ENCODE measurements at regions not wholly inside any gene's neighbourhood (a gene's known extent, or its start where the extent isn't known, plus 50 kb on each side); places are given as distances from the start of the nearest gene placed in this dataset.

DNA sequence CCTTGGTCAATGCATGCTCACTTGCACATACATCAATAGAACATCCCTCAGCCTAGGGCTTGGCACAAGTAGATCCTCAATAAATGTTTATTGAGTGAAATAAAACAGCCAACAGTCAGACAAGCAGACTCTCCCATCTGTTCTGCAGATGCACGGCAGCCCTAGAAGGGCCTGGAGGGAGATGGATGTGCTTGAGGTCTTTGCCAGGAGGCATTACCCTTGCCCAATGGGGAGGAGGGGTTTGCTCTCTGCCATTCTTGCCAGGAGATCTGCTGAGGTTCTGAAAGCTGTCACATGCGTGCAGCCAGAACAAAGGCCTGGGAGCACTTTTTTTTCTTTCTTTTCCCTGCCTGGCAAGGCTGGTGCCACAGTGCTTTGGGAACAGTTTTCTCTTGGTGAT, 349.3 kb upstream of the THRB start:
- DNase-seq (ENCODE audit: low read depth), result no peak

- DNase-seq (ENCODE audit: low read depth), result no peak
Observed at GRCh38 chr3:24845524-24846155, 351.0 kb upstream of the THRB start.

GRCh38 chr3:24846286-24846860, 351.7 kb upstream of the THRB start:
- no peak for DNase-seq (ENCODE audit: low read depth)

GRCh38 chr3:24850245-24850644, 355.6 kb upstream of the THRB start:
- no peak for DNase-seq (ENCODE audit: low read depth)

GRCh38 chr3:24853685-24854490, 359.2 kb upstream of the THRB start:
- DNase-seq (ENCODE audit: low read depth), result no peak

GRCh38 chr3:24854748-24855147, 360.1 kb upstream of the THRB start:
- no peak for DNase-seq (ENCODE audit: low read depth)

DNA sequence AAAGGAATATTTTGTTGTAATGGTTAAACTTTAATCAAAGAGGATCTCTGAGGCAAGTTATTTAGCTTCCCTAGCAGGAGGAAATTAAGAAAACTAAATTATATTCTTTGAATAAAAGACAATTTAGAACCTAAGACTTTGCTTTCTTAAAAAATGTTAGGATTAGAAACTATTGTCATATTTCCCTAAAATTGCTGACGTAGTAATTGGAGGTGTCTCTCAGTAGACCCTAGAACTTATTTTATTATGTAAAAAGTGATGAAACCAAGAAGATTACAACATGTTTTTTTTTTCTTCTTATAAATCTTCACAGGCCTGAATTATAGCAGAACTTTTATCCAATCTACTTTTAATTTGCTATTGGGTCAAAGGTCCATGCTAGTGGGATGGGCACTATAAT, 363.3 kb upstream of the THRB start:
- DNase-seq (ENCODE audit: low read depth), result no peak

- DNase-seq (ENCODE audit: low read depth), result no peak
Observed at GRCh38 chr3:24863215-24863614, 368.6 kb upstream of the THRB start.

- DNase-seq (ENCODE audit: low read depth), result no peak
Observed at GRCh38 chr3:24867783-24868182, 373.1 kb upstream of the THRB start.

- DNase-seq (ENCODE audit: low read depth), result no peak
Observed at GRCh38 chr3:24881239-24881638, 386.6 kb upstream of the THRB start.

DNA sequence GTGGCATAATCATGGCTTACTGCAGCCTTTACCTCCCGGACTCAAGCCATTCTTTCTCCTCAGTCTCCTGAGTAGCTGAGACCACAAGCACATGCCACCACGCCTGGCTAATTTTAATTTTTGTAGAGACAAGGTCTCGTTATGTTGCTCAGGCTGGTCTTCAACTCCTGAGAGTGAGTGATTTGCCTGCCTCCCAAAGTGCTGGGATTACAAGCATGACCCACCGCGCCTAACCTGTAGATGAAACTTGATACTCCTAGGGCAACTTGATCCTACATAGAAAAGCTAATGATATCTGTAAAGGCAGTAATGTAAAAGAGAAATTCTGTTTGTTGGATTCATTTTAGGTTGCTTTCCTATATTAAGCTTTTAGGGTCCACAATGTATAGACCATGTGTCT, 391.9 kb upstream of the THRB start:
- no peak for DNase-seq (ENCODE audit: low read depth)

GRCh38 chr3:24890012-24890411, 395.4 kb upstream of the THRB start:
- no peak for DNase-seq (ENCODE audit: low read depth)

DNA sequence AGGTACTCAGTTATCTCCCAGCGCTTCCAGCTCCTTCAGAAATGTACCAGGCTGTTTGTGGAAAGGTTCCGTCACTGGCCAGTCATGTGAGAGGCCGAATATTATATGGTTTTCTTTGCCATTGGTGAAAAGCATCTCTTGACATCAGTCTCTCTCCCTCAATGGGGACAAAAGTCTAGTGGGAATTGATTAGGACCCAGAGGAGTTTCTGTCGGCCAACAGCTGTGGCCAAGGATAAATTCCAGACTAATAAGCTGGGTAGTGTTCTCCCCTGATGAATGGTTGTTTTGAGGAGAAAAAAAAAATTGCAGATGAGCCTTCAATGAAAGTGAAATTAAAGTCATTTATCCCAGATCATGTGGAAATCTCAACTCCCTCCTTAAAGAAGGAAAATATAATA, 404.7 kb upstream of the THRB start:
- DNase-seq (ENCODE audit: low read depth), result no peak

- no peak for DNase-seq (ENCODE audit: low read depth)
Observed at GRCh38 chr3:24899901-24900603, 405.4 kb upstream of the THRB start.

DNA sequence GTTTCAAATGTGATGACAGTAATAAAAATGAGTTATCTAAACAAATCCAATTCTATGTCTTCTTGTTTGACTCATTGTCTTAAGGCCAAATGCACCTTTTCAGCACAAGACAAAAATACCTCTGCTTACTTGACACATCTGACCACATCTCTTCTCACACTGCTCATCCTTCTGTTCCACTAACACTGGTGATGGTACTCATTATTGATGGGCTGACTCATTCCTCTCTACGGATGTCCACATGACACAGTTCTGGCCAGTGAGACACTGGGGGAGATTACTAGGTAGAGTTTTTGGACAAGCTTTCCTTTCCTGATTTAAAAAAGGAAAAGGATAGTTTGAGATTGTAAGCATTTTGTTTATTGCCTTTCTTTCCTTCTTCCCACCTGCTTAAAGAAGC, 410.6 kb upstream of the THRB start:
- DNase-seq (ENCODE audit: low read depth), result no peak

DNA sequence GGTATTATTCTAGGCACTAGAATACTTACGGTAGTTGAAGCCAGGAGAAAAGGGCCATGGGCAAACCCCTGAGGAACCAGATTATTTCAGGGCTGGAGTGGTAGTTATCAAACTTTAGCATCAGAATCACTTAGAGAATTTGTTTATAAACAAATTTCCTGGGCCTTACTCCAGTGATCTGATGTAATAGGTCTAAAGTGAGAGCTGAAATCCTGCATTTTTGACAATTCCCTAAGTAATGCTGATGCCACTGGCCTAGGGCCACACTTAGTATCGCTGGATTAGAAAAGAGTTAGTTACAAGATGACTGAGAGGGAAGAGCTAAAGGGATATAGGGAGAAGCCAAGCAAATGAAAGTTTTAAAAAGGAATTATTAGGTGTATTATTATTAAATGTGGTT, 412.5 kb upstream of the THRB start:
- no peak for DNase-seq (ENCODE audit: low read depth)

GRCh38 chr3:24911076-24911475, 416.4 kb upstream of the THRB start:
- DNase-seq (ENCODE audit: low read depth), result no peak

- DNase-seq (ENCODE audit: low read depth), result no peak
Observed at GRCh38 chr3:24915639-24916038, 421.0 kb upstream of the THRB start.

DNA sequence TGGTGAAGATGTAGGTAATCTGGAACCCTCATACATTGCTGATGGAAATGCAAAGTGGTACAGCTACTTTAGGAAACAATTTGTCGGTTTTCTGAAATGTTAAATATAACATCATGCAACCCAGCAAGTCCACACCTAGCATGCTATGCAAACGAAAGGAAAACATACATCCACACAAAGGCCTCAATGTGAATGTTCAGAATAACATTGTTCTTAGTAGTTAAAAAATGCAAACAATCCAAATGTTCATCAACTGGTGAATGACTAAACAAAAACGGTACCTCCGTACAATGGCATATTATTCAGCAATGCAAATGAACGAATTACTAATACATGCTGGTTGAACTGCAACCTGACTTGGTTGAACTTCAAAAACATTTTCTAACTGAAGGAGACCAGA, 423.3 kb upstream of the THRB start:
- no peak for DNase-seq (ENCODE audit: low read depth)

DNA sequence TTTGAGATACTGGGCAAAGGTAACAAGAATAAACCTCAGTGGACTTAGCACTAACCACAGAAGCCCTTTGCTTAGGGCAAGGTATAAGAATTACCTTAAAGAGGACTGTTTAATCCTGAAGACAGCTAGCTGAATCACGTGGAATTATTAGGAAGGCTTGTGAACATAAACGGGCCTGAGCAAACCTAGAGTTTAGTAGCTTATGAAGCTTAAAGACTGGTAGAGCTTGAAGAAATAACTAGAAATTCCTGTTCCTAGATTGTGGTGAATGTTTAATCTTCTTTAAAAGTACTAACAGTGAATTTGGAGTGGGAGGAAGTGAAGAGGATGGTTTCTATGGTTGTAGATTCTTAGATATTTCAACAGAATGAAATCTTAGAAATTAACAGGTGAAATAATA, 428.9 kb upstream of the THRB start:
- no peak for DNase-seq (ENCODE audit: low read depth)

DNA sequence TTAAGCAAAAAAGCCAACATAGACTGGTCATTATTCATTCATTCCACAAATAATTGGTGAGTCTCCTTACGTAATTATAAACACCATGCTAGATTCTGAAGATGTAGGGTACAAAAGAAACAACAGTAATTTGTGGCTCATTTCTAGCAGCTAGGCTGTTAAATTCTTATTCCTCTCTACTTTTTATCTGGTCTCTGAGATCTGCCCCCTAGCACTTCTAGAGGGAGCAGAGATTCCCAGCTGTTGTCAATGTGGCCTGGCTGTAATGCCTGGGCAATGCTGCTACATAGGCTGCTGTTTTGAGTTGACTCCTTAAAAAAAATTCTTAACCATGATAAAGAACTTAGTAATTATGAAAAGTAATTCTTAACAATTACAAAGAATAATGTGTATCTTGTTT, 434.9 kb upstream of the THRB start:
- no peak for DNase-seq (ENCODE audit: low read depth)

DNA sequence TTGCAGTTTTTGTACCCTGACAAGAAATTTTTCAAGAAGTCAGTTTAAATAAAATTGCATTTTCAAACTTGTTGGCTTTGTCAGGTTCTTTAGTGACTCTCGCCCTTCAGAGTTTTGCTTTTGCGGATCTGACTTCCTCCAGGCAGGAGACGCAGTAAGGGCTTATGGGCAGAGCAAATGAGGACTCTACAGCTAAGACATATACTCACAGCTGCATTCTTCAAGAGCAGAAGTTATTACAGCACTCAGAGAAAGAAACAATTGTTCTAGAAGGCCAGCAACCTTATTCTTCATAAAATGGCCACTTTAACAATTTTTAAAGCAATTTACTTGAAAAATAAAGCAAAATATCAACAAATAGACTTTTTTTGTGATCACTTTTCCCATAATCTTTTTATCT, 438.8 kb upstream of the THRB start:
- no peak for DNase-seq (ENCODE audit: low read depth)

DNA sequence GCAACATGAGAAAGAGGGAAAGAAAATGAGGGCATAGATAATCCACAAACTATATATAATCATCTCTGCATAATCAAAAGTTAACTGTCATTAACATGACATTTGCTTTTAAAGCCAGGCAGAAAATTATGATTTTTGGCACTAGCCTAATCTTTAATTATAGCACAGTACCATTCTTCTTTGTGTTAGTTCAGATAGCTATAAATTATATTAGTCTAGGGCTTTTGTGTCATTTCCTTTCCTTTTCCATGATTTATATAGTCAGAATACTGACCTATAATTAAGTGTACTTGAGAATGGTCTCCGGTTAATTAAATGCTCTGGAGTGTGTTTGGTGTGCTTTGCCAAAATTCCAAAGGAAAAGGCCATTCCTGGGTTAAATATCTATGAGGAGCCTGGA, 441.9 kb upstream of the THRB start:
- DNase-seq (ENCODE audit: low read depth), result no peak

All from stimulated activated CD8-positive, alpha-beta memory T cell treated with anti-CD3 and anti-CD28 coated beads, Interleukin-12 subunit alpha, Interleukin-12 subunit beta, amount 100 ng/mL, for 1 hour (primary cell).